Neuron (in vitro differentiated cells): ENCODE measurements at regions not wholly inside any gene's neighbourhood (a gene's known extent, or its start where the extent isn't known, plus 50 kb on each side); places are given as distances from the start of the nearest gene placed in this dataset.

Experiments
- H2AFZ ChIP-seq: one replicate; pipeline ENCODE4 v1.6.1; 2013; ENCODE audit warnings: low read depth, mild to moderate bottlenecking, inconsistent platforms, low read length, moderate library complexity
- H3K27me3 ChIP-seq: one replicate; pipeline ENCODE4 v1.6.1; 2013; ENCODE audit warnings: low read length; ENCODE audit not compliant: insufficient read depth
- H3K36me3 ChIP-seq: one replicate; pipeline ENCODE4 v1.6.1; 2013; ENCODE audit warnings: low read length; ENCODE audit not compliant: insufficient read depth
- H3K4me1 ChIP-seq: one replicate; pipeline ENCODE4 v1.6.1; 2013; ENCODE audit warnings: low read length; ENCODE audit not compliant: insufficient read depth
- H3K4me3 ChIP-seq: 2 replicates; pipeline ENCODE4 v1.5.1; 2013; ENCODE audit warnings: mild to moderate bottlenecking, low read length, moderate library complexity
- H3K9me3 ChIP-seq: one replicate; pipeline ENCODE4 v1.6.1; 2013; ENCODE audit warnings: low read length

DNA sequence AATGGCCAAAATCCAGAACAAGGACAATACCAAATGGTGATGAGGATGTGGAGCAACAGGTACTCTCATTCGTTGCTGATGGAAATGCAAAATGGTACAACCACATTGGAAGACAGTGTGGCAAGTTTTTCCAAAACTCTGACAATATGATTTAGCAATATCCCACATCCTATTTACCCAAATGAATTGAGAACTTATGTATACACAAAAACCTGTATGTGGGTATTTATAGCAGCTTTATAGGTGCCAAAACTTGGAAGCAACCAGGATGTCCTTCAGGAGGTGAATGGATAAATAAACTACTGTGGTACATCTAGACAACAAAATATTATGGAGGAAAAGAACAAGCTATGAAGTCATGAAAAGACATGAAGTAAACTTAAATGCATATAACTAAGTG is 156.5 kb downstream of the TFAP2A start:
- Histone ChIP-seq H3K27me3 (no peaks in the 10 kb centered on the region), H2AFZ (no peak overlapping the region), H3K9me3 (no peaks in the 10 kb centered on the region), H3K4me1 (no peaks in the 10 kb centered on the region), H3K36me3 (no peaks in the 10 kb centered on the region), H3K4me3 (no peak overlapping the region)

GRCh38 chr6:10256113-10256690 is 158.7 kb downstream of the TFAP2A start:
- Histone ChIP-seq H3K9me3 (no peaks in the 10 kb centered on the region), H3K27me3 (no peaks in the 10 kb centered on the region), H3K36me3 (no peaks in the 10 kb centered on the region), H3K4me3 (no peak overlapping the region), H3K4me1 (no peaks in the 10 kb centered on the region), H2AFZ (no peak overlapping the region)

GRCh38 chr6:10250655-10251220 is 164.1 kb downstream of the TFAP2A start:
- H2AFZ ChIP-seq: no peak overlapping the region
- H3K4me3 ChIP-seq: no peak overlapping the region
- no peaks in the 10 kb centered on the region for H3K36me3 ChIP-seq
- H3K4me1 ChIP-seq: no peaks in the 10 kb centered on the region
- H3K9me3 ChIP-seq: no peaks in the 10 kb centered on the region
- no peaks in the 10 kb centered on the region for H3K27me3 ChIP-seq

DNA sequence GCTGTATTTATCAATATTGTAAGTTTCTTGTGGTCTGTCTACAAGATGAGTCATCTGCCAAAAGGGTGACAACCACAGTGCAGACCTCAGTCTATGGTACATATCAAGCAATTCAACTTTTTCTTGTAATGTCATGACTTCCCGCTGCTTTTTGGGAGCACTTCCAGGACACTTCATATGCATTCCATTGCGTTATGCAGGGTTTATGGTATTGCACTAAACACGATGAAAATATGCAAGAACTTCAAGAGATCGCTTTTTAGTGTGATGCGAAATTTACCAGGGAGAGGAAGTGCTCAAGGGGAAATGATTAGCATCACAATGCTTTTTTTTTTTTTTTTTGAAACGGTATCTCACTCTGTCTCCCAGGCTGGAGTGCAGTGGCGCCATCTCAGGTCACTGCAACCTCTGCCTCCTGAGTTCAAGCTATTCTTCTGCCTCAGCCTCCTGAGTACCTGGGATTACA is 166.5 kb downstream of the TFAP2A start:
- H2AFZ ChIP-seq: no peak overlapping the region
- no peak overlapping the region for H3K4me3 ChIP-seq
- no peaks in the 10 kb centered on the region for H3K4me1 ChIP-seq
- no peaks in the 10 kb centered on the region for H3K9me3 ChIP-seq
- no peaks in the 10 kb centered on the region for H3K36me3 ChIP-seq
- no peaks in the 10 kb centered on the region for H3K27me3 ChIP-seq

DNA sequence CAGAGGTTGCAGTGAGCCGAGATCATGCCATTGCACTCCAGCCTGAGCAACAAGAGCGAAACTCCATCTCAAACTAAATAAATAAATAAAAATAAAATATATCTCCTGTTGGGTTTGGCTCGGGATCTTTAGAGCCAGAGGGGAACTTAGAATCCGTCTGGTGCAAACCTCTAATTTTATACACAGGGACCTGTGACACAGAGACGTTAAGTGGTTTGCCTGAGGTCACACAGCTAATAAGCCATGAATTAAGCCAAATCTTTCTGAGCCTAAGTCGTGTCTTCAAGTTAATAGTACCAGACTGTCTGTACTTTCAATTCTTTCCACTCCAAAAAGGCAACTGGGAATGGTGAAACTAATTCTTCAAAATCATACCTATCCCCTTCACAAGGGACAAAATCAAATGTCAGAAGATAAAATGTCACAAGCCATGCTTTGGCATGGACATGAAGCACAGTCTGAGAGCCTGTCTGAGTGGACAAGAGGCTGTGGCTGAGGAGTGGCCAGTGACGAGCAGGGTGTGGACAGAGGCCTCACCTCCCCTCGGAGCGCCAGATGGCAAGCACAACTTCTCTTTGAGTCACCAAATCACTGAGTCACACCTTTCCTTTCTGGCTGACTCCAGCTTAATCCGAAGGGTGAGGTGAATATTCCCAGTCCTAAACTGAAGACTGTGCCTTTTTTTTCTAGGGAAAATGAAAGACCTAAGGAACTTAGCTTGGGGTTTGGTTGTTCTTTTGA is 177.4 kb downstream of the TFAP2A start:
- no peaks in the 10 kb centered on the region for H3K4me1 ChIP-seq
- H2AFZ ChIP-seq: no peak overlapping the region
- H3K27me3 ChIP-seq: no peaks in the 10 kb centered on the region
- no peaks in the 10 kb centered on the region for H3K36me3 ChIP-seq
- no peaks in the 10 kb centered on the region for H3K9me3 ChIP-seq
- H3K4me3 ChIP-seq: no peak overlapping the region

DNA sequence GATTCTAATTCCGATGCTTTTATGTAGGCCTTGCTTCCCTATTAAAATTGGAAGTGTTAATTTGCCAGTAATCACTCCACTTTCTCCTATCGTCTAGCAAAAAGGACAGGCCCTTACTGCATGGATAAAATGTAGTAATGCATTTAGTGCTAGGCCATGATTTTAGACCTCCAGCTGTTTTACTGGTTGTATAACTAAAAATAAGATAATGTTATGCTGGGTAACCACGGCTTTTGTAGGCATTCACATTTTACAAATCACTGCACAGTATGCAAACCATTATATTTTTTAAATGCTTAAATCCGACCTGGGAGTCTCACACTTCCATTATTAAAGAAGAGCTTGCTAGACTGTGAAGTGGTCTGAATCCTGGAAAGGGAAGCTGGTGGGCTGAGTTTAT is 179.5 kb downstream of the TFAP2A start:
- H3K9me3 ChIP-seq: no peaks in the 10 kb centered on the region
- H3K4me3 ChIP-seq: no peak overlapping the region
- H3K4me1 ChIP-seq: no peaks in the 10 kb centered on the region
- H3K27me3 ChIP-seq: no peaks in the 10 kb centered on the region
- H2AFZ ChIP-seq: no peak overlapping the region
- H3K36me3 ChIP-seq: no peaks in the 10 kb centered on the region

GRCh38 chr6:10230531-10230930 is 184.3 kb downstream of the TFAP2A start:
- Histone ChIP-seq H3K9me3 (no peaks in the 10 kb centered on the region), H3K36me3 (no peaks in the 10 kb centered on the region), H3K4me1 (no peaks in the 10 kb centered on the region), H2AFZ (no peak overlapping the region), H3K4me3 (no peak overlapping the region), H3K27me3 (no peaks in the 10 kb centered on the region)

DNA sequence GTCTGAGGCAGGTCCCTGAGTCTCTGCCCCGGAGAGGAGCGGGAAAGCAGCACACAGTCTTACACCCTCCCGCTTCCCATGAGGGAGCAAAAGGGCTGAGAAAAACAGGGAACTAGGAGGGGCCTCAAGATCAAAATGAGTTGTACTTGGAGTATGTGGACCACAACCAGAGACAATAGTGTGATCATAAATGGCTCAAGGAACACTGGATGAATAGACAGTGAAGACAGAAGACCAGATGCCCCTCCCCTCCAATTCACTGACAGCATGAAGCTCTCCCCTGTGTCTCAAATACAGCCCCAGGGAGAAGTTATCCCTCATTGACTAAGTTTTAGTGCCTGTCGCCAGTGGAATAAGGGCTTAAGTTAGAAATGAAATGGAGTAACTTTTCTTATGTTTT is 191.0 kb downstream of the TFAP2A start:
- Histone ChIP-seq H3K9me3 (no peaks in the 10 kb centered on the region), H2AFZ (no peak overlapping the region), H3K36me3 (no peaks in the 10 kb centered on the region), H3K4me3 (no peak overlapping the region), H3K27me3 (no peaks in the 10 kb centered on the region), H3K4me1 (no peaks in the 10 kb centered on the region)

DNA sequence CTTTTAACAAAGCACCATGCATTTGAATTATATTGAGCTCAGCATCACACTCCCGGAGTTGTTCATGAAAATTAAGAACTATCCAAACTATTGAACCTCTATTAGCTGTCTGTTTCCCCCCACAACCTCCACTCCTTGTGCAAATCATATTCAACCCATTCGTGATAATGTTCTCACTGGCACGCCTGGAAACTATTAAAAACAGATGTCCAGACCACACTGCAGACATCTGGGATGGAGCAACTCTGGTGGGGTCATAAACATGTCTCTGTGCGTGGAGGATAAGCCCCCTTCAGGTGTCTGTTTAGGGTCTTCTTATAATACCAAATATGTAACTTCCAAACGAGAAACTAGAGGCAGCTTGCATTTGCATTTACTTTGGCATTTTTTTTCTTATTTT is 193.7 kb downstream of the TFAP2A start:
- H3K9me3 ChIP-seq: no peaks in the 10 kb centered on the region
- H3K27me3 ChIP-seq: no peaks in the 10 kb centered on the region
- no peaks in the 10 kb centered on the region for H3K36me3 ChIP-seq
- no peaks in the 10 kb centered on the region for H3K4me1 ChIP-seq
- no peak overlapping the region for H2AFZ ChIP-seq
- H3K4me3 ChIP-seq: no peak overlapping the region

DNA sequence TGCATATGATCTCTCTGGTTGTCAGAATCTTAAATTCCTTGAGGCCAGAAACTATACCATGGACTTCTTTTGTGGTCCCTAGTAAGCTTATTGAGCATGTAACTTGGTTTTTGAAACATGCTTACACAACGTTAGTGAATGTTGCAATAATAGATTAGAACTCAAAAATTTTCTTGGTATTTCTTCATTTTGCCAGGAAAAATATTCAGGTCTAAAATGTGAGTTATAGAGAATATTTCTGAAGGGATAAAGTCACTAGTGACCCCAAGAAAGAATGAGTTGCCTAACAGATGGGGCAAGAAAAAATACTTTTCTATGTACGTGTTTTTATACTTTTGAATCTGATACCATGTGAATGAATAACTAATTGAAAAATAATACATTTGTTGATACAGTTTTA is 195.4 kb downstream of the TFAP2A start:
- Histone ChIP-seq H3K36me3 (no peaks in the 10 kb centered on the region), H3K4me3 (no peak overlapping the region), H3K27me3 (no peaks in the 10 kb centered on the region), H3K4me1 (no peaks in the 10 kb centered on the region), H3K9me3 (no peaks in the 10 kb centered on the region), H2AFZ (no peak overlapping the region)

DNA sequence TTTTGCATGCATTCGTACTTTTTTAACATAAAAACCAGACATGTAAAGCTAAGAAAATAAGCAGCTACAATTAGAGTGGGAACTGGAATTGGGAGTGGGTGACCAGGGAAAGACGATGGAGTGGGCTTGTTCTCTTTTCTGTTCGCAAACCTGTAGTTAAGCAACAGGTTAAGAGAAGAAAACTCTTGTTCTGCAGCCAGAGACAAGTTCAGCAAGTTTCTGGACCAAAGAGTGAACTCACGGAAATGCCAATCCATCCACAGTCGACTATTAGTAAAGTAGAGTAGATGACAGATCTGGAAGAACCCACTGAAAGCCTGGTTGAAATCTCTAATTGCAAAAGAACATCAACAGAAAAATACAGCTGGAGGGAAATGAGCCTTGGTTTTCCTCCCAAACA is 197.8 kb downstream of the TFAP2A start:
- H2AFZ ChIP-seq: no peak overlapping the region
- H3K27me3 ChIP-seq: no peaks in the 10 kb centered on the region
- H3K4me3 ChIP-seq: no peak overlapping the region
- no peaks in the 10 kb centered on the region for H3K4me1 ChIP-seq
- H3K36me3 ChIP-seq: no peaks in the 10 kb centered on the region
- H3K9me3 ChIP-seq: no peaks in the 10 kb centered on the region

GRCh38 chr6:10215326-10216110 is 199.4 kb downstream of the TFAP2A start:
- Histone ChIP-seq H2AFZ (no peak overlapping the region), H3K4me3 (no peak overlapping the region), H3K36me3 (no peaks in the 10 kb centered on the region), H3K4me1 (no peaks in the 10 kb centered on the region), H3K27me3 (no peaks in the 10 kb centered on the region), H3K9me3 (no peaks in the 10 kb centered on the region)

DNA sequence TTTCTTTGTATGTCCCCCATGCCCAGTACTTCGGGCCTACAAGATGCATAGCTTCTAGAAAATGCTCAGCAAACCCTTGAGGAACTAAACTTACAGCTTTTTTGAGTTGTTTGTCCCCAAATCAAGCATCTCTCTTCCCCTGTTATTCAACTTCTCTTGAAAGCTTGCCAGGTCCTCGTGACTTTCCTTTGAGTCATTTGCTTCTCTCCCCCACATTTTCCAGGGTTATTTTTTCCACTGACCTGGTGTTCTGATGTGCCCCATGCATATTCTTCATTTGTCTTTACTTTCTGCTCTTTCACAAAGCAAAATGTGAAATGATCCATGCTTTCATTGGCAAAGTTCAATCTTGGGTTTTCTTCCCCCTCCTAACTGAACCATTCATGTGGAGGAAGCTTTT is 204.8 kb downstream of the TFAP2A start:
- Histone ChIP-seq H3K27me3 (no peaks in the 10 kb centered on the region), H3K36me3 (no peaks in the 10 kb centered on the region), H3K4me1 (no peaks in the 10 kb centered on the region), H3K9me3 (no peaks in the 10 kb centered on the region), H2AFZ (no peak overlapping the region), H3K4me3 (no peak overlapping the region)
